GM13977 (cell line): ENCODE measurements at regions not wholly inside any gene's neighbourhood (a gene's known extent, or its start where the extent isn't known, plus 50 kb on each side); places are given as distances from the start of the nearest gene placed in this dataset.

Source experiments
- DNase-seq: peaks from one replicate; pipeline ENCODE4 v3.0.0; 2012; ENCODE audit warnings: low spot score
- in situ Hi-C: fragments of 300-500 bp; cut with MboI; formaldehyde crosslinking; loops from one replicate; pipeline ENCODE4 v1.12.0; 2022; ENCODE audit warnings: low sequenced_read_pairs, low pct_unique_long_range_greater_than_20kb, mixed read lengths, inconsistent platforms; ENCODE audit not compliant: unreplicated experiment
- TF ChIP-seq, protein P1 (sequence below): IDR thresholded peaks from 2 replicates; pipeline ENCODE4 v1.5.1; 2012; ENCODE audit warnings: mild to moderate bottlenecking, control low read depth; ENCODE audit not compliant: insufficient read depth; ENCODE audit errors: extremely low read depth, missing control alignments

DNA sequence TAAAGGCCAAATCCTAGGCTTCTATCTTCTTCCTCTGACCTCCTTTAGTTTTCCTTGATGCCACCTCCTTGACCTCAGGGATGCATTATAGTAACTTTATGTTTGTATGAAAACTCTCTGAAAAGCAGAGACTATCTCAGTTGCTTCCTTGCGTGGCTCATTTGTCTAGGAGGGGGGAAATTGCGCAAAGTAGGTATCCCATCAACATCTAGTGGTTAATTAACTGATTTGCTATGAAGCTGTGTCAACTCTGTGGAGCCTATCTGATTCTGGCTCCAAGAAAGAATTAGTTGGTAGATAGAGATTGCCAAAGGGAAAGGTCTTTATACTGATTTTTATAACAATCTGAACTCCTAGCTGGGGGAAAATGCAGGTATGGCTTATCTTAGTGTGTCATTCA lies 82.1 kb upstream of the FRY start:
- in situ Hi-C loops: no loop called here
- no peak for DNase-seq
- TF ChIP-seq, protein P1, sequence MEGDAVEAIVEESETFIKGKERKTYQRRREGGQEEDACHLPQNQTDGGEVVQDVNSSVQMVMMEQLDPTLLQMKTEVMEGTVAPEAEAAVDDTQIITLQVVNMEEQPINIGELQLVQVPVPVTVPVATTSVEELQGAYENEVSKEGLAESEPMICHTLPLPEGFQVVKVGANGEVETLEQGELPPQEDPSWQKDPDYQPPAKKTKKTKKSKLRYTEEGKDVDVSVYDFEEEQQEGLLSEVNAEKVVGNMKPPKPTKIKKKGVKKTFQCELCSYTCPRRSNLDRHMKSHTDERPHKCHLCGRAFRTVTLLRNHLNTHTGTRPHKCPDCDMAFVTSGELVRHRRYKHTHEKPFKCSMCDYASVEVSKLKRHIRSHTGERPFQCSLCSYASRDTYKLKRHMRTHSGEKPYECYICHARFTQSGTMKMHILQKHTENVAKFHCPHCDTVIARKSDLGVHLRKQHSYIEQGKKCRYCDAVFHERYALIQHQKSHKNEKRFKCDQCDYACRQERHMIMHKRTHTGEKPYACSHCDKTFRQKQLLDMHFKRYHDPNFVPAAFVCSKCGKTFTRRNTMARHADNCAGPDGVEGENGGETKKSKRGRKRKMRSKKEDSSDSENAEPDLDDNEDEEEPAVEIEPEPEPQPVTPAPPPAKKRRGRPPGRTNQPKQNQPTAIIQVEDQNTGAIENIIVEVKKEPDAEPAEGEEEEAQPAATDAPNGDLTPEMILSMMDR: no peak

DNA sequence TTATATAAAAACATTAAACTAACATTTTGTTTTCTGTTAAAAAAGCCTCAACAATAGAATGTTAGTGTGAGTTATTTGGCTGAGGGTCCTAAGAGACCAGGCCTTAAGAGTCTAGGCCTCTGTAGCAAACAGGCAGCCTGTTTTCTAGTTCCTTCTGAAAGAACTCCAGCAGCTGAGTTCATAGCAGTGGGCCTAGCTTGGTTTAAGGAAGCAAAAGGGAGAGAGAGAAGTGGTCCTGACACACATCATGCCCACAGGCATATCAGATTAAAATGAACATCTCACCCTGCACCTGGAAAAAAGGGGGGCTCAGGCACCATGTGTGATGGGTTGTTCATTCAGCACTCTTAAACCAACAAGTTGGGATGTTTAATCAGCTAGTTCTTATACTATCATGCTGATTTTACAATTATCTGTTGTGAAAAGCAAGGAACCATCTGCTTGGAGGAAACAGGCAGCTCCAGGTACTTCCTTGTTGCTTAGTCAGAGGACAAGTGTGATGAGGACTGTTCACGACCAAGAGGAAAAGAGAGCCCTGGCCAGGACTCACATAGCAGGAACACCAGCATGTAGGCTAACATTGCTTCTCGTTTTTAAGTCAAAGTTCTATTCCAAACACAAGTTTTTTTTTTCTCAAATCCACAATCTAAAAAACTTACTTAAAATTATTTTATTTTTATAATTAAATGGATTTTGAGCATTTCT lies 81.3 kb upstream of the FRY start:
- TF ChIP-seq, protein P1: no peak
- no peak for DNase-seq
- in situ Hi-C loops: no loop called here

DNA sequence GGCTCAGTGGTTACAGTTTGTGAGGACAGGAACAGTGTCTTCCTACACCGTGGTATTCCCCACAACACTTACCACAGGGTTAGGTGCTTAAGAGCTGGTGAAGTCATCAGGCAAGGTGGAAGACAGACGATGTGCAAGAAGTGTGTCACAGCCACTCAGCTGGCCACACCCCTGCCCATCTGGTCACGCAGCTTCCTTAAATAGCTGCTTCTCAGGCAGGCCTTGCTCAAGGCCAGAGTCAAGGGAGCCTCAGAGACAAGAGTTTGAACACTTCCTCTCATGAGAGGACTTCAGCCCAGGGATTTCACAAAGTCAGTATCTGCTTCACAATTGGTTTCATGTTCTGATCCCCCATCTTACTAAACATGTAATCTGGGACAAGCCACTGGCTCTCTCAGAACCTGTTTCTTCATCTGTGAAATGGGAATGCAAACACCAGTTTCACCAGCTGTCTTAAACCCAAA lies 80.3 kb upstream of the FRY start:
- in situ Hi-C loops: no loop called here
- peak; percentile 84 for DNase-seq
- TF ChIP-seq, protein P1: no peak

DNA sequence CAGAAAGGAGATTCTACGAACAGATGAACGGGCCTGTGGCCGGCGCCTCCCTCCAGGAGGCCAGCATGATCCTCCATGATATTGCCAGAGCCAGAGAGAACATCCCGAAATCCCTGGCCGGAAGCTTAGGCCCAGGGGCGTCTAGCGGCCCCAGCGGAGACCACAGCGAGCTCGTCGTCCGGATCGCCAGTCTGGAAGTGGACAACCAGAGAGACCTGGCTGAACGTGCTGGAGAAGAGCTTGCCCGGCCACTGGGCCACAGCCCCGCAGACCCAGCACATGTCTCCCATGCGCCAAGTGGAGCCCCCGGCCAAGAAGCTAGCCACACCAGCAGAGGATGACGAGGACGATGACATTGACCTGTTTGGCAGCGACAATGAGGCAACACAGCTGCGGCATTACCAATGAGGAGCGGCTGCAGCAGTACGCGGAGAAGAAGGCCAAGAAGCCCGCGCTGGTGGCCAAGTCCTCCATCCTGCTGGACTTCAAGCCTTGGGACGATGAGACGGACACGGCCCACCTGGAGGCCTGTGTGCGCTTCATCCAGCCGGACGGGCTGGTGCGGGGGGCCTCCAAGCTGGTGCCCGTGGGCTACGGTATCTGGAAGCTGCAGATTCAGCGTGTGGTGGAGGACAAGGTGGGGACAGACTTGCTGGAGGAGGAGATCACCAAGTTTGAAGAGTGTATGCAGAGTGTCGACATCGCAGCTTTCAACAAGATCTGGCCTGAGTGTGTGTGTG lies 78.8 kb upstream of the FRY start:
- DNase-seq: no peak
- TF ChIP-seq, protein P1: no peak
- in situ Hi-C loops: no loop called here

DNA sequence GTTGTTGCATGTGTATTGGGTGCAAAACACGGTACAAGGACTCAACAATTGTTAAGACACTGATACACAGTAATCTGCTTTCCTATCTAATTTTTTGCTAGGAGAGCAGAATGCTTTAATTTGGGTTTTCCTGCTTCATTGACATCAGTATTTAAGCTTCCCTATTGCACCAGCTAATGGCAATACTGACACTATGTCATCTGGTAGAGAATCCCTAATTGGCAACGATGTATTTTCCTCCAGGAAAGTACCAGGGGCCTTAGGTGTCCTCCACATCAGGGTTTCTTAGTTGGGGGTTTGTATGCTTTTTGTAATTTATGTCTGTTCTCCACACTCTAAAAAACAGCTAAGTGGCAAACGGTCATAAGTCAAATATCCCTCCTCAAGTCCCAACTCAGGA lies 76.5 kb upstream of the FRY start:
- in situ Hi-C loops: no loop called here
- DNase-seq: no peak
- TF ChIP-seq, protein P1: no peak

DNA sequence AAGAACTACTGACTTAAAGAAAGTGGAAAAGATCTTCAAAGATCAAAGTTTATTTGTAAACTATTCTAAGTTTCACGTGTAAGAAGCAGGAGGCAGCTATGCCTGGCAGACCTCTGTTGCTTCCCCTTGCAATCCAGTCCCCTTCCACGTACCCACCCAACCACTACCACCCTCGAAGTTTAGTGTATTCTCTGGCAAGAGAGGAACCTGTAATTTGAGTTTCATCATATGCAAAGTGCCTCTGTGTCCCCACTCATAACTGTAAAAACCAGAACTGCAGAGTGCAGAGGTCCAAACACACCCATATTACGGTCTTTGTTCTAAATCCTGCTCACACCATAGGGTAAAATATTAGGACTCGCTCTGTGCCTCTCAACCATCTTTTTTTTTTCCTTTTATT lies 75.8 kb upstream of the FRY start:
- no peak for DNase-seq
- TF ChIP-seq, protein P1: no peak
- in situ Hi-C loops: no loop called here
